K562 (cell line): ENCODE measurements at regions not wholly inside any gene's neighbourhood (a gene's known extent, or its start where the extent isn't known, plus 50 kb on each side); places are given as distances from the start of the nearest gene placed in this dataset.

ENCODE experiments used
- ATAC-seq: fragments of 200-7000 bp; cut with Tn5 transposase; 3 replicates; pipeline ENCODE4 v1.9.1; 2020; ENCODE audit warnings: moderate library complexity
- BruUV-seq: library from RNA; stranded (reverse); fragments of 400-500 nt; replicated peaks from 2 replicates; lab custom pipeline; 2021; lab: Mats Ljungman, UMichigan
- CTCF ChIA-PET: fragments of 300-600 bp; formaldehyde crosslinking; extraction: SDS; loops from one replicate; lab custom pipeline; 2021; ENCODE audit warnings: low intra/inter-chr PET ratio; lab: Yijun Ruan, JAX
- POLR2A ChIA-PET: fragments of 300-600, 350-650 bp; sonication (Branson Sonifier 250); formaldehyde crosslinking; extraction: SDS; loops from one replicate; lab custom pipeline; 2021; ENCODE audit warnings: antibody characterized with exemption, inconsistent platforms; lab: Yijun Ruan, JAX
- DNase-seq, 4 experiments: peaks; one replicate each; pipeline versions ENCODE4 v3.0.0 to v3.0.0-alpha.2; 2011 to 2018; ENCODE audit warnings: low spot score in 3 of 4, mixed read lengths in 3 of 4; ENCODE audit errors: extremely low read depth in 1 of 4
- FAIRE-seq: peaks from 2 replicates; lab custom pipeline; 2011; peaks lifted over from hg19 to GRCh38; lab: Jason Lieb, UNC
- H2AFZ ChIP-seq: 2 replicates; pipeline ENCODE4 v1.6.0; 2011; ENCODE audit warnings: low read depth, low read length, control low read depth, inconsistent platforms
- H3K27ac ChIP-seq: fragments of 200-600 bp; 3 replicates; pipeline ENCODE4 v1.8.0; 2011; ENCODE audit warnings: low read depth, mild to moderate bottlenecking, control low read depth, inconsistent platforms, low read length, moderate library complexity, mixed read lengths; ENCODE audit errors: extremely low read depth
- H3K27me3 ChIP-seq, 2 experiments: fragments of 300-600 bp in 1 of 2; 2 replicates in 1 of 2; 3 replicates in 1 of 2; pipeline versions ENCODE4 v1.6.0 to v1.8.0; 2011; ENCODE audit warnings: inconsistent platforms in 2 of 2, low read length in 2 of 2, mild to moderate bottlenecking in 1 of 2, mixed read lengths in 1 of 2, moderate library complexity in 1 of 2; ENCODE audit not compliant: control insufficient read depth in 2 of 2, insufficient read depth in 2 of 2
- H3K36me3 ChIP-seq: fragments of 300-600 bp; 3 replicates; pipeline ENCODE4 v1.8.0; 2011; ENCODE audit warnings: mild to moderate bottlenecking, low read length, inconsistent platforms; ENCODE audit not compliant: control insufficient read depth, insufficient read depth
- H3K4me1 ChIP-seq, 2 experiments: fragments of 200-600 bp in 1 of 2; replicated peaks in 1 of 2; 2 replicates in 1 of 2; 3 replicates in 1 of 2; pipeline versions ENCODE4 v1.5.1 to v1.8.0; 2011; ENCODE audit warnings: inconsistent platforms in 2 of 2, low read length in 2 of 2, mild to moderate bottlenecking in 1 of 2, mixed read lengths in 1 of 2, moderate library complexity in 1 of 2; ENCODE audit not compliant: control insufficient read depth in 2 of 2, insufficient read depth in 2 of 2
- H3K4me2 ChIP-seq: 2 replicates; pipeline ENCODE4 v1.6.1; 2011; ENCODE audit warnings: low read length, control low read depth, inconsistent platforms, mixed read lengths; ENCODE audit not compliant: insufficient read depth
- H3K4me3 ChIP-seq: fragments of 200-600 bp; sonication (generic), shearing (Covaris generic); 2 replicates; pipeline ENCODE4 v1.5.1; 2016; ENCODE audit warnings: control low read depth, inconsistent platforms
- H3K79me2 ChIP-seq: fragments of 200-600 bp; 3 replicates; pipeline ENCODE4 v1.8.0; 2011; ENCODE audit warnings: low read length, inconsistent platforms; ENCODE audit not compliant: control insufficient read depth, insufficient read depth
- H3K9ac ChIP-seq, 2 experiments: 2 replicates each; pipeline versions ENCODE4 v1.6.0 to v1.6.1; 2011; ENCODE audit warnings: low read depth in 2 of 2, low read length in 2 of 2, control low read depth in 1 of 2, inconsistent platforms in 1 of 2, mild to moderate bottlenecking in 1 of 2, mixed read lengths in 1 of 2; ENCODE audit not compliant: insufficient read depth in 1 of 2
- H3K9me1 ChIP-seq: one replicate; pipeline ENCODE4 v1.6.0; 2011; ENCODE audit warnings: inconsistent platforms, mild to moderate bottlenecking, low read length, moderate library complexity; ENCODE audit not compliant: control insufficient read depth, insufficient read depth
- H3K9me3 ChIP-seq: replicated peaks from 2 replicates; pipeline ENCODE4 v1.5.1; 2011; ENCODE audit warnings: low read depth, low read length, inconsistent platforms; ENCODE audit not compliant: control insufficient read depth, insufficient read depth
- H4K20me1 ChIP-seq: replicated peaks from 2 replicates; pipeline ENCODE4 v1.6.1; 2011; ENCODE audit warnings: low read length, inconsistent platforms, mixed read lengths; ENCODE audit not compliant: control insufficient read depth, insufficient read depth
- BDP1 ChIP-seq: IDR thresholded peaks from 3 replicates; pipeline ENCODE4 v1.6.1; 2011; ENCODE audit not compliant: insufficient read length, insufficient read depth
- EP300 ChIP-seq: IDR thresholded peaks from 2 replicates; pipeline ENCODE4 v1.6.1; 2012; ENCODE audit warnings: low read length, improper control_type of control experiment
- FOXK2 ChIP-seq, 2 experiments: fragments of 450-650 bp; IDR thresholded peaks in 1 of 2; conservative IDR thresholded peaks in 1 of 2; 2 replicates each; pipeline ENCODE4 v1.6.1; 2016; ENCODE audit warnings: low read depth in 2 of 2, mild to moderate bottlenecking in 1 of 2
- GATAD2B ChIP-seq: fragments of 450-650 bp; IDR thresholded peaks from 2 replicates; pipeline ENCODE4 v1.6.1; 2017; ENCODE audit warnings: mild to moderate bottlenecking, borderline replicate concordance
- KHSRP ChIP-seq: fragments of 450-650 bp; IDR thresholded peaks from 2 replicates; pipeline ENCODE4 v1.6.1; 2017
- MXD1 ChIP-seq: fragments of 250-450 bp; sonication (Bioruptor Pico); IDR thresholded peaks from 2 replicates; pipeline ENCODE4 v1.8.0; 2021; ENCODE audit warnings: borderline replicate concordance, mild to moderate bottlenecking, moderate library complexity; ENCODE audit not compliant: poor library complexity, severe bottlenecking
- THAP12 ChIP-seq: fragments of 250-450 bp; sonication (Bioruptor Pico); IDR thresholded peaks from 2 replicates; pipeline ENCODE4 v1.9.0; 2021; ENCODE audit warnings: mild to moderate bottlenecking, inconsistent platforms
- ZEB2 ChIP-seq: fragments of 450-650 bp; IDR thresholded peaks from 2 replicates; pipeline ENCODE4 v1.6.1; 2016
- ZNF696 ChIP-seq: fragments of 250-450 bp; sonication (Bioruptor Pico); conservative IDR thresholded peaks from 2 replicates; pipeline ENCODE4 v1.4.0; 2020; ENCODE audit warnings: mild to moderate bottlenecking, moderate library complexity
- WGBS: fragments of 100-300 bp; shearing (Covaris generic); methylation state at CpG from one replicate; pipeline ENCODE4 v1.1.6; 2016; ENCODE audit warnings: low coverage, mixed read lengths; ENCODE audit not compliant: insufficient coverage; ENCODE audit errors: missing lambda C conversion rate; 5-methylcytosine and 5-hydroxymethylcytosine counted together
- in situ Hi-C: fragments of 300-500 bp; cut with MboI; formaldehyde crosslinking; loops from 4 replicates; pipeline ENCODE4 v1.15.0; 2018; ENCODE audit warnings: inconsistent platforms, mixed read lengths
- intact Hi-C: fragments of 100-400 bp; cut with micrococcal nuclease; formaldehyde crosslinking; loops from 2 replicates; pipeline ENCODE4 v1.14.2; 2022

GRCh38 chr2:4501525-4501924 is 798.1 kb downstream of the DCDC2C start:
- Histone ChIP-seq H3K9me1 (no peaks in the 10 kb centered on the region), H2AFZ (no peak overlapping the region), H4K20me1 (no peaks in the 10 kb centered on the region), H3K9me3 (peaks cover 1% of the 10 kb centered on the region; the same call in 1 of the 2 replicates), H3K36me3 (no peaks in the 10 kb centered on the region), H3K4me1 (no peaks in the 10 kb centered on the region), H3K27me3 (no peaks in the 10 kb centered on the region), H3K79me2 (no peaks in the 10 kb centered on the region), H3K4me3 (no peak overlapping the region), H3K27ac (no peak overlapping the region), H3K4me2 (no peak overlapping the region), H3K9ac (no peak overlapping the region)
- FAIRE-seq = no peak
- ATAC-seq = no peak
- in situ Hi-C loops = no loop called here
- WGBS = 7% methylated on average over 4 of the region's 4 CpGs
- intact Hi-C loops = no loop called here
- no TSS peak for BruUV-seq
- no peak for TF ChIP-seq BDP1
- TF ChIP-seq ZNF696 = no peak
- no peak for TF ChIP-seq ZEB2
- TF ChIP-seq FOXK2 (conservative IDR thresholded peaks at IDR 0.05 in 1 of 2, IDR thresholded peaks at IDR 0.05 in 1 of 2; ENCODE audit: low read depth in 2 of 2) = no peak
- no peak for TF ChIP-seq KHSRP
- no peak for TF ChIP-seq THAP12
- no peak for TF ChIP-seq EP300
- TF ChIP-seq MXD1 = no peak
- TF ChIP-seq GATAD2B = no peak
- DNase-seq = no peak
- ChIA-PET CTCF (no interaction called here), POLR2A (no interaction called here)
